Choroid plexus epithelial cell (primary cell): ENCODE measurements at regions not wholly inside any gene's neighbourhood (a gene's known extent, or its start where the extent isn't known, plus 50 kb on each side); places are given as distances from the start of the nearest gene placed in this dataset.

ENCODE experiments used
- DNase-seq: peaks from one replicate; pipeline ENCODE4 v3.0.0-alpha.2; 2010; ENCODE audit warnings: low read depth
- H3K4me3 ChIP-seq: 2 replicates; pipeline ENCODE4 v1.5.1; 2011; ENCODE audit warnings: low read depth, mild to moderate bottlenecking, control low read depth, low read length, moderate library complexity
- CTCF ChIP-seq: conservative IDR thresholded peaks from 2 replicates; pipeline ENCODE4 v1.5.1; 2011; ENCODE audit warnings: low read depth, mild to moderate bottlenecking, control low read depth, inconsistent platforms, low read length, moderate library complexity

GRCh38 chr4:141439223-141439622, 197.2 kb upstream of the IL15 start:
- no peak for DNase-seq
- no peak overlapping the region for H3K4me3 ChIP-seq
- TF ChIP-seq CTCF, result no peak

GRCh38 chr4:141447761-141448160, 188.6 kb upstream of the IL15 start:
- no peak for TF ChIP-seq CTCF
- no peak for DNase-seq
- no peak overlapping the region for H3K4me3 ChIP-seq

- TF ChIP-seq CTCF, result no peak
- DNase-seq, result no peak
- no peak overlapping the region for H3K4me3 ChIP-seq
Measured at GRCh38 chr4:141448490-141448889, 187.9 kb upstream of the IL15 start.

DNA sequence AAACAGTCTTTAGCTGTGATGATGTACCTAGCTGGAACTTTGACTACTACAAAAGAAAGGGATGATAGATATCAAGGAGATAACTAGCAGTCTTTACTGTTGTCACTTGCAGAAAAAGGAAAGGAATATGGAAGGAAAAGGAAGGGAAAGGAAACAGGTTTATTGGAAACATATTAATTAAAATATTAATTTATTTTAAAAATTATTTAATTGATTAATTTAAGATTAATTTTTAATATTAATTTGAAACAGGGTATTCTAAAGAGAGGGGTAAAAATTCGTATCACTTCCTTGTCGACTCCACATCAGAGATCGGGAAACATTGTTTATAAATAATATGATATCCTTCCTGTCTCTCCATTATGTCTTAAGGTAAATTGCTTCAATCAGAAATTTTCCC, 186.5 kb upstream of the IL15 start:
- no peak overlapping the region for H3K4me3 ChIP-seq
- no peak for DNase-seq
- no peak for TF ChIP-seq CTCF

- no peak for TF ChIP-seq CTCF
- peak; percentile 46 for DNase-seq
- no peak overlapping the region for H3K4me3 ChIP-seq
Measured at GRCh38 chr4:141455651-141456050, 180.7 kb upstream of the IL15 start.

DNA sequence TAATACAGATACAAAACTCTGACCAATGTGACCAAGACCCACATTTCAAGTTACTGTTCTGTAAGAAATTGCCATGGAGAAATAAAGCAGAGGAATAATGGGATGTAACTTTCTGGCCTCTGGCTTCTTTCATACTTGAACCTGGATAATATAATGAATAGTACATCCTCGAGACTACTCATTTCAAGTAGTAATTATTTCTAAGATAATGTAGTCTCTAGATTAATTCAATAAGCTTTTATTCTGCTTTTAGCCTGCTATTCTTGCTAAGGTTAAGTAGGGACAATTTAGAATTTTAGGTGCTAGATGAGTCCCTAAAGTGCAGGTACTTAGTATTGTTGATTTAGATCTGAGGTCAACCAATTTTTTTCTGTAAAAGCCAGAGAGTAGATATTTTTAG, 178.7 kb upstream of the IL15 start:
- DNase-seq, result no peak
- no peak for TF ChIP-seq CTCF
- no peak overlapping the region for H3K4me3 ChIP-seq

- H3K4me3 ChIP-seq, result no peak overlapping the region
- no peak for DNase-seq
- no peak for TF ChIP-seq CTCF
Measured at GRCh38 chr4:141458501-141458900, 177.9 kb upstream of the IL15 start.
